WTC11 (cell line): ENCODE measurements at regions not wholly inside any gene's neighbourhood (a gene's known extent, or its start where the extent isn't known, plus 50 kb on each side); places are given as distances from the start of the nearest gene placed in this dataset.
"Not testable (repeated sequence)": the region's sequence is repeated elsewhere in the genome, so short reads cannot be mapped to it uniquely, and the experiment has no call there.

Experiments
- ATAC-seq: fragments of 200-7000 bp; cut with Tn5 transposase; 2 replicates; pipeline ENCODE4 v1.10.0; 2021; ENCODE audit warnings: mild to moderate bottlenecking, moderate library complexity
- CTCF ChIA-PET: fragments of 300-600 bp; sonication (Branson Sonifier 250); formaldehyde crosslinking; loops from one replicate; lab custom pipeline; 2021; ENCODE audit warnings: antibody characterized with exemption; lab: Charles Lee
- POLR2A ChIA-PET: fragments of 350-600 bp; sonication (Branson Sonifier 250); formaldehyde crosslinking; loops from one replicate; lab custom pipeline; 2021; ENCODE audit warnings: antibody characterized with exemption; lab: Charles Lee
- DNase-seq: peaks from one replicate; pipeline ENCODE4 v3.0.0; 2021; ENCODE audit warnings: low spot score
- H3K27ac Mint-ChIP-seq: 2 replicates; pipeline ENCODE4 v1.8.0; 2021; ENCODE audit warnings: mixed read lengths
- H3K27me3 Mint-ChIP-seq: 2 replicates; pipeline ENCODE4 v1.8.0; 2021; ENCODE audit warnings: low read depth, mild to moderate bottlenecking, moderate library complexity, mixed read lengths
- H3K36me3 Mint-ChIP-seq: 2 replicates; pipeline ENCODE4 v1.8.0; 2021; ENCODE audit warnings: mixed read lengths
- H3K4me1 Mint-ChIP-seq: 2 replicates; pipeline ENCODE4 v1.8.0; 2022; ENCODE audit warnings: mixed read lengths
- H3K4me3 Mint-ChIP-seq: 2 replicates; pipeline ENCODE4 v1.8.0; 2021; ENCODE audit warnings: mild to moderate bottlenecking, moderate library complexity, mixed read lengths
- H3K9me3 Mint-ChIP-seq: 2 replicates; pipeline ENCODE4 v1.8.0; 2021; ENCODE audit warnings: mixed read lengths
- E2F1 ChIP-seq: sonication (generic); formaldehyde crosslinking; IDR thresholded peaks from 2 replicates; pipeline ENCODE4 v1.8.0; 2022; ENCODE audit warnings: mild to moderate bottlenecking, missing genetic modification reagents
- E2F5 ChIP-seq: sonication (generic); formaldehyde crosslinking; IDR thresholded peaks from 2 replicates; pipeline ENCODE4 v1.8.1; 2022; ENCODE audit warnings: mild to moderate bottlenecking, moderate library complexity, missing genetic modification reagents
- JAZF1 ChIP-seq: fragments of 250-450 bp; sonication (Bioruptor Pico); IDR thresholded peaks from 2 replicates; pipeline ENCODE4 v1.9.0; 2021; ENCODE audit warnings: moderate library complexity, mild to moderate bottlenecking, inconsistent platforms
- MXD4 ChIP-seq: fragments of 250-450 bp; sonication (Bioruptor Pico); IDR thresholded peaks from 2 replicates; pipeline ENCODE4 v1.8.0; 2021; ENCODE audit warnings: mild to moderate bottlenecking, moderate library complexity, borderline replicate concordance
- MYBL2 ChIP-seq: sonication (generic); formaldehyde crosslinking; IDR thresholded peaks from 2 replicates; pipeline ENCODE4 v1.8.1; 2023; ENCODE audit warnings: mild to moderate bottlenecking, moderate library complexity, missing genetic modification reagents
- NR3C1 ChIP-seq: sonication (generic); formaldehyde crosslinking; conservative IDR thresholded peaks from 2 replicates; pipeline ENCODE4 v1.8.1; 2023; ENCODE audit warnings: low read depth, mild to moderate bottlenecking, missing genetic modification reagents
- PRDM15 ChIP-seq: sonication (generic); formaldehyde crosslinking; IDR thresholded peaks from 2 replicates; pipeline ENCODE4 v1.8.0; 2022; ENCODE audit warnings: missing genetic modification reagents
- PRRX2 ChIP-seq: fragments of 250-450 bp; sonication (Bioruptor Pico); IDR thresholded peaks from 2 replicates; pipeline ENCODE4 v1.8.0; 2021; ENCODE audit warnings: mild to moderate bottlenecking
- ZNF317 ChIP-seq: sonication (generic); formaldehyde crosslinking; IDR thresholded peaks from 2 replicates; pipeline ENCODE4 v1.8.1; 2023; ENCODE audit warnings: low read depth, mild to moderate bottlenecking, moderate library complexity, missing genetic modification reagents, borderline replicate concordance

- Mint-ChIP-seq H3K4me3 (no peak overlapping the region), H3K4me1 (no peaks in the 10 kb centered on the region), H3K9me3 (peaks cover 17% of the 10 kb centered on the region)
- CTCF ChIA-PET: no interaction called here
- DNase-seq (no peak), ATAC-seq (no peak)
- TF ChIP-seq E2F5 (CRISPR knock-in tag) (no peak), MXD4 (CRISPR knock-in tag) (no peak)
- TF ChIP-seq, all 79 proteins: peak for 0
- Mint-ChIP-seq H3K27me3 (no peaks in the 10 kb centered on the region; the same call in 1 of the 2 replicates), H3K36me3 (no peaks in the 10 kb centered on the region), H3K27ac (no peak overlapping the region)
- POLR2A ChIA-PET: no interaction called here
These were observed 70.8 kb upstream of the COL5A1 start for GRCh38 chr9:134570711-134571325.

- Mint-ChIP-seq H3K27ac (no peak overlapping the region), H3K27me3 (no peaks in the 10 kb centered on the region; the same call in 1 of the 2 replicates)
- DNase-seq: no peak
These were observed 70.2 kb upstream of the COL5A1 start for GRCh38 chr9:134571326-134571931.

GRCh38 chr9:134571946-134572917, 69.4 kb upstream of the COL5A1 start:
- no peak for ATAC-seq
- H3K36me3 Mint-ChIP-seq: no peaks in the 10 kb centered on the region
- no peak overlapping the region for H3K27ac Mint-ChIP-seq
- H3K27me3 Mint-ChIP-seq: no peaks in the 10 kb centered on the region
- CTCF ChIA-PET: no interaction called here
- no peak for DNase-seq
- no peak overlapping the region for H3K4me3 Mint-ChIP-seq
- TF ChIP-seq MYBL2 (CRISPR knock-in tag): no peak
- no peak for TF ChIP-seq NR3C1
- no peak for TF ChIP-seq ZNF317 (CRISPR knock-in tag)
- no peak for TF ChIP-seq E2F1 (CRISPR knock-in tag)
- TF ChIP-seq JAZF1 (CRISPR knock-in tag): no peak
- POLR2A ChIA-PET: no interaction called here
- H3K9me3 Mint-ChIP-seq: peaks cover 12% of the 10 kb centered on the region
- no peaks in the 10 kb centered on the region for H3K4me1 Mint-ChIP-seq

More at GRCh38 chr9:134571326-134571931, 70.2 kb upstream of the COL5A1 start:
- peaks cover 17% of the 10 kb centered on the region for H3K9me3 Mint-ChIP-seq
- ChIA-PET POLR2A (no interaction called here), CTCF (no interaction called here)
- no peak overlapping the region for H3K4me3 Mint-ChIP-seq
- H3K36me3 Mint-ChIP-seq: no peaks in the 10 kb centered on the region
- H3K4me1 Mint-ChIP-seq: no peaks in the 10 kb centered on the region
- ATAC-seq: no peak
- no peak for TF ChIP-seq PRDM15 (CRISPR knock-in tag)
- TF ChIP-seq PRRX2: no peak

- POLR2A ChIA-PET, H3K27me3 Mint-ChIP-seq, H3K9me3 Mint-ChIP-seq, H3K4me1 Mint-ChIP-seq, H3K4me3 Mint-ChIP-seq, DNase-seq, ATAC-seq, H3K27ac Mint-ChIP-seq, H3K36me3 Mint-ChIP-seq: not testable (repeated sequence)
- CTCF ChIA-PET: interaction anchor here (0.8 to 1.1 kb wide), 2 partner anchors 9 to 19 kb away, joined by 3 to 4 read pairs; no protein-coding TSS in a partner anchor
These were observed 66.9 kb upstream of the COL5A1 start for GRCh38 chr9:134574686-134575085.
